ENCODE measurements at regions not wholly inside any gene's neighbourhood (a gene's known extent, or its start where the extent isn't known, plus 50 kb on each side); places are given as distances from the start of the nearest gene placed in this dataset.

DNA sequence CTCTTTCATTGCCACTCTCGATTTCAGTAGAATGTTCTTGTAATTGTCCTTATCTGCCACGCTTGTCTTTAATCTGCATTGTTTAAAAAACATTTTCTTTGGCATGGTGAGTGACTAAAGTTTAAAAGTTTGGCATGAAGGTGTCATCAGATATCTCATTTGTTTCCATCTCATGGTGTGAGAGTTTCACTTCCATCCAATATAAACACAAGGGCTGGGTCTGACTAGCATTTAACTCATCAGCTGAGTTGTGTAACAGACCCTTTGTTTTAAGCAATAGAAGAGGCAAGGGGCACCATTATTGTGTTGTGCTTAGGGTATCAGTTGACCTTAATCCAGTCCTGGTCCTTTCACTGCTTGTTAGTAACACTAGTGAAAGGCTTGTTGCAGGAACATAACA, 49.9 kb upstream of the IL12A start:
- TF ChIP-seq, protein P1, sequence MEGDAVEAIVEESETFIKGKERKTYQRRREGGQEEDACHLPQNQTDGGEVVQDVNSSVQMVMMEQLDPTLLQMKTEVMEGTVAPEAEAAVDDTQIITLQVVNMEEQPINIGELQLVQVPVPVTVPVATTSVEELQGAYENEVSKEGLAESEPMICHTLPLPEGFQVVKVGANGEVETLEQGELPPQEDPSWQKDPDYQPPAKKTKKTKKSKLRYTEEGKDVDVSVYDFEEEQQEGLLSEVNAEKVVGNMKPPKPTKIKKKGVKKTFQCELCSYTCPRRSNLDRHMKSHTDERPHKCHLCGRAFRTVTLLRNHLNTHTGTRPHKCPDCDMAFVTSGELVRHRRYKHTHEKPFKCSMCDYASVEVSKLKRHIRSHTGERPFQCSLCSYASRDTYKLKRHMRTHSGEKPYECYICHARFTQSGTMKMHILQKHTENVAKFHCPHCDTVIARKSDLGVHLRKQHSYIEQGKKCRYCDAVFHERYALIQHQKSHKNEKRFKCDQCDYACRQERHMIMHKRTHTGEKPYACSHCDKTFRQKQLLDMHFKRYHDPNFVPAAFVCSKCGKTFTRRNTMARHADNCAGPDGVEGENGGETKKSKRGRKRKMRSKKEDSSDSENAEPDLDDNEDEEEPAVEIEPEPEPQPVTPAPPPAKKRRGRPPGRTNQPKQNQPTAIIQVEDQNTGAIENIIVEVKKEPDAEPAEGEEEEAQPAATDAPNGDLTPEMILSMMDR (IDR thresholded peaks at IDR 0.05): no peak
- TF ChIP-seq POLR2A (IDR thresholded peaks at IDR 0.05): no peak
- no peak for TF ChIP-seq POLR2AphosphoS5 (IDR thresholded peaks at IDR 0.05)
- TF ChIP-seq EP300 (IDR thresholded peaks at IDR 0.05; ENCODE audit: low read depth): no peak
